ENCODE measurements at regions not wholly inside any gene's neighbourhood (a gene's known extent, or its start where the extent isn't known, plus 50 kb on each side); places are given as distances from the start of the nearest gene placed in this dataset.

DNA sequence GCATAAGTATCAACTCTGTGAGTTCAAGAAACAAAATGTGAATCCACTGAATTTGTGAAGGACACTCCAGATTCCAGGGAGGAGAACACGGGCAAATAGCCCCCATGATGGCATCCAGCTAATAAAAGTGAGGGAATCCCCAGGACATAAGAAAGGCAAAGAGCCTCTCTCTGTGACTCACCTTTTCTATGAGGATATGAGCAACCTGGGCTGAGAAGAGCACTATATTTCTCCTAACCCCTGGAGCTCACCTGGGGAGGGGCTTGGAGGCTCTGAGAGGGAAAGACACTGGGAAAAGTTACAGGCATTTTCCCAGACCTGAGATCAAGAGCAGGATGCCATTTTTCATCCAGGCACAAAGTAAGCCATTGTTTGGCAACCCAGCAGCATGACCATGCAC is 1298.8 kb downstream of the PLA2G4A start:
- no peak for DNase-seq (ENCODE audit: low spot score in 2 of 2)
- TF ChIP-seq CTCF (IDR thresholded peaks at IDR 0.05) (no peak), POLR2A (IDR thresholded peaks at IDR 0.05) (no peak)
- WGBS, 2 donors = 56 to 74% methylated on average over 1 of the region's 1 CpG
- intact Hi-C loops (cut with DNase I; ENCODE audit: low total_unique reads) = no loop called here
- H3K4me3 ChIP-seq (ENCODE audit: low read depth, poor library complexity, severe bottlenecking) = no peak overlapping the region

- no peak for DNase-seq (ENCODE audit: low spot score in 2 of 2)
- intact Hi-C loops (cut with DNase I; ENCODE audit: low total_unique reads) = no loop called here
- TF ChIP-seq POLR2A (IDR thresholded peaks at IDR 0.05) = no peak
- TF ChIP-seq CTCF (IDR thresholded peaks at IDR 0.05) = no peak
Observed at GRCh38 chr1:188128761-188129160, 1300.0 kb downstream of the PLA2G4A start.

GRCh38 chr1:188129856-188130838 is 1301.4 kb downstream of the PLA2G4A start:
- intact Hi-C loops (cut with DNase I; ENCODE audit: low total_unique reads) = no loop called here
- WGBS, 2 donors = 67 to 71% methylated on average over 8 of the region's 8 CpGs
- DNase-seq (ENCODE audit: low spot score in 2 of 2) = no peak
- TF ChIP-seq POLR2A (IDR thresholded peaks at IDR 0.05) = no peak
- no peak overlapping the region for H3K4me3 ChIP-seq (ENCODE audit: low read depth, poor library complexity, severe bottlenecking)

More at GRCh38 chr1:188128761-188129160, 1300.0 kb downstream of the PLA2G4A start:
- WGBS, 2 donors = 92 to 93% methylated on average over 3 of the region's 3 CpGs
- H3K4me3 ChIP-seq (ENCODE audit: low read depth, poor library complexity, severe bottlenecking) = no peak overlapping the region

- no peak overlapping the region for H3K4me3 ChIP-seq (ENCODE audit: low read depth, poor library complexity, severe bottlenecking)
- intact Hi-C loops (cut with DNase I; ENCODE audit: low total_unique reads) = no loop called here
- TF ChIP-seq POLR2A (IDR thresholded peaks at IDR 0.05) = no peak
- TF ChIP-seq CTCF (IDR thresholded peaks at IDR 0.05) = no peak
- WGBS, 2 donors = 82% methylated on average over 2 of the region's 2 CpGs
- no peak for DNase-seq (ENCODE audit: low spot score in 2 of 2)
Observed at GRCh38 chr1:188137221-188137620, 1308.5 kb downstream of the PLA2G4A start.

GRCh38 chr1:188140958-188141357 is 1312.2 kb downstream of the PLA2G4A start:
- no peak overlapping the region for H3K4me3 ChIP-seq (ENCODE audit: low read depth, poor library complexity, severe bottlenecking)
- TF ChIP-seq CTCF (IDR thresholded peaks at IDR 0.05) (no peak), POLR2A (IDR thresholded peaks at IDR 0.05) (no peak)
- 29 to 45% methylated on average over 2 of the region's 2 CpGs for WGBS, 2 donors
- intact Hi-C loops (cut with DNase I; ENCODE audit: low total_unique reads) = no loop called here
- no peak for DNase-seq (ENCODE audit: low spot score in 2 of 2)

DNA sequence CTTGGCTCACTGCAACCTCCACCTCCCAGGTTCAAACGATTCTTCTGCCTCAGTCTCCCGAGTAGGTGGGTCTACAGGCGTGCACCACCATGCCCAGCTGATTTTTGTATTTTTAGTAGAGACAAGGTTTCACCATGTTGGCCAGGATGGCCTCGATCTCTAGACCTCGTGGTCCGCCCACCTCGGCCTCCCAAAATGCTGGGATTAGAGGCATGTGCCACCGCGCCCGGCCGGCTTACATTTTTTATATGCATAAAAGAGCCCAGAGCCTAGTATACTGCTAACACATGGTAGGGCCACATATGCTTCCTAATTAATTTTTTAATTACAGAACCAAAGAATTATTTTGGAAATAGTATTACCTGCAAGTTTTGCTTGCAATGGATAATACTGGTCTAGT is 1325.4 kb downstream of the PLA2G4A start:
- no peak for DNase-seq (ENCODE audit: low spot score in 2 of 2)
- WGBS, 2 donors = 89 to 91% methylated on average over 11 of the region's 11 CpGs
- intact Hi-C loops (cut with DNase I; ENCODE audit: low total_unique reads) = no loop called here
- TF ChIP-seq CTCF (IDR thresholded peaks at IDR 0.05) (no peak), POLR2A (IDR thresholded peaks at IDR 0.05) (no peak)
- no peak overlapping the region for H3K4me3 ChIP-seq (ENCODE audit: low read depth, poor library complexity, severe bottlenecking)
